ENCODE measurements at regions not wholly inside any gene's neighbourhood (a gene's known extent, or its start where the extent isn't known, plus 50 kb on each side); places are given as distances from the start of the nearest gene placed in this dataset.

GRCh38 chr11:43545610-43546009 lies 134.9 kb upstream of the HSD17B12 start:
- ATAC-seq = no peak
- TF ChIP-seq ZFP3 (CRISPR knock-in tag; IDR thresholded peaks at IDR 0.05) = no peak
- TF ChIP-seq PPARA (CRISPR knock-in tag; IDR thresholded peaks at IDR 0.05; ENCODE audit: borderline replicate concordance) = no peak
- no peak for TF ChIP-seq ZNF70 (CRISPR knock-in tag; IDR thresholded peaks at IDR 0.05)
- TF ChIP-seq TCF4 (CRISPR knock-in tag; IDR thresholded peaks at IDR 0.05; ENCODE audit: borderline replicate concordance) = no peak
- TF ChIP-seq GLIS3 (CRISPR knock-in tag; IDR thresholded peaks at IDR 0.05) = no peak

- ATAC-seq = no peak; the same call in 1 of the 3 replicates
- TF ChIP-seq CSRNP3 (CRISPR knock-in tag; IDR thresholded peaks at IDR 0.05) = no peak
- no peak for TF ChIP-seq CREB5 (CRISPR knock-in tag; IDR thresholded peaks at IDR 0.05; ENCODE audit: low read depth)
- no peak for TF ChIP-seq TOX (CRISPR knock-in tag; IDR thresholded peaks at IDR 0.05; ENCODE audit: borderline replicate concordance)
- TF ChIP-seq ZNF8 (CRISPR knock-in tag; IDR thresholded peaks at IDR 0.05) = no peak
- TF ChIP-seq PATZ1 (CRISPR knock-in tag; IDR thresholded peaks at IDR 0.05; ENCODE audit: borderline replicate concordance) = no peak
- TF ChIP-seq GLIS3 (CRISPR knock-in tag; IDR thresholded peaks at IDR 0.05) = no peak
- no peak for TF ChIP-seq RARB (CRISPR knock-in tag; IDR thresholded peaks at IDR 0.05)
- TF ChIP-seq PPARA (CRISPR knock-in tag; IDR thresholded peaks at IDR 0.05; ENCODE audit: borderline replicate concordance) = no peak
- no peak for TF ChIP-seq TCF4 (CRISPR knock-in tag; IDR thresholded peaks at IDR 0.05; ENCODE audit: borderline replicate concordance)
- no peak for TF ChIP-seq ESRRG (CRISPR knock-in tag; IDR thresholded peaks at IDR 0.05)
Measured at GRCh38 chr11:43546561-43547429, 133.7 kb upstream of the HSD17B12 start.

GRCh38 chr11:43547430-43547831 lies 133.1 kb upstream of the HSD17B12 start:
- TF ChIP-seq POU6F1 (CRISPR knock-in tag; IDR thresholded peaks at IDR 0.05; ENCODE audit: borderline replicate concordance, low read depth) (no peak), BACH2 (CRISPR knock-in tag; IDR thresholded peaks at IDR 0.05; ENCODE audit: borderline replicate concordance) (no peak), TOX (CRISPR knock-in tag; IDR thresholded peaks at IDR 0.05; ENCODE audit: borderline replicate concordance) (no peak), ZFP3 (CRISPR knock-in tag; IDR thresholded peaks at IDR 0.05) (no peak), CREB5 (CRISPR knock-in tag; IDR thresholded peaks at IDR 0.05; ENCODE audit: low read depth) (no peak), ARNTL (CRISPR knock-in tag; IDR thresholded peaks at IDR 0.05; ENCODE audit: borderline replicate concordance, low read depth) (no peak), PATZ1 (CRISPR knock-in tag; IDR thresholded peaks at IDR 0.05; ENCODE audit: borderline replicate concordance) (no peak), ZNF565 (CRISPR knock-in tag; conservative IDR thresholded peaks at IDR 0.05; ENCODE audit: low read depth) (no peak), RARB (CRISPR knock-in tag; IDR thresholded peaks at IDR 0.05) (no peak), ZFP30 (CRISPR knock-in tag; IDR thresholded peaks at IDR 0.05) (no peak), ZC3H10 (CRISPR knock-in tag; IDR thresholded peaks at IDR 0.05) (no peak), CSRNP3 (CRISPR knock-in tag; IDR thresholded peaks at IDR 0.05) (no peak), ZNF8 (CRISPR knock-in tag; IDR thresholded peaks at IDR 0.05) (no peak)
- no peak for ATAC-seq

Measured in SK-N-SH treated with all-trans-retinoic acid at 6 μM for 48 hours (cell line).